GM23338 (cell line): ENCODE measurements at regions not wholly inside any gene's neighbourhood (a gene's known extent, or its start where the extent isn't known, plus 50 kb on each side); places are given as distances from the start of the nearest gene placed in this dataset.
"Not testable (repeated sequence)": the region's sequence is repeated elsewhere in the genome, so short reads cannot be mapped to it uniquely, and the experiment has no call there.

Experiments
- ATAC-seq: fragments of 200-7000 bp; cut with Tn5 transposase; 3 replicates; pipeline ENCODE4 v1.9.1; 2020
- DNase-seq: peaks from one replicate; pipeline ENCODE4 v3.0.0-alpha.2; 2015; ENCODE audit warnings: low spot score
- H2AFZ ChIP-seq: fragments of 200-600 bp; sonication (generic); 2 replicates; pipeline ENCODE4 v1.8.0; 2016; ENCODE audit warnings: antibody characterized with exemption, mild to moderate bottlenecking, moderate library complexity
- H3F3A ChIP-seq: fragments of 200-600 bp; sonication (generic); replicated peaks from 2 replicates; pipeline ENCODE4 v1.8.0; 2017; ENCODE audit warnings: antibody characterized with exemption, mixed run types, low read depth
- H3K27ac ChIP-seq: fragments of 200-600 bp; sonication (generic); 2 replicates; pipeline ENCODE4 v1.6.1; 2016; ENCODE audit warnings: low read depth
- H3K27me3 ChIP-seq: fragments of 200-600 bp; sonication (generic); 2 replicates; pipeline ENCODE4 v1.8.0; 2016; ENCODE audit warnings: mild to moderate bottlenecking, mixed run types, moderate library complexity; ENCODE audit not compliant: insufficient read depth
- H3K36me3 ChIP-seq: fragments of 200-600 bp; sonication (generic); 2 replicates; pipeline ENCODE4 v1.8.0; 2016; ENCODE audit warnings: mild to moderate bottlenecking; ENCODE audit not compliant: insufficient read depth
- H3K4me1 ChIP-seq: fragments of 200-600 bp; sonication (generic); 2 replicates; pipeline ENCODE4 v1.8.0; 2016; ENCODE audit warnings: mild to moderate bottlenecking, moderate library complexity; ENCODE audit not compliant: insufficient read depth
- H3K4me2 ChIP-seq: fragments of 200-600 bp; sonication (generic); 2 replicates; pipeline ENCODE4 v1.7.1; 2017; ENCODE audit warnings: mixed run types
- H3K4me3 ChIP-seq: fragments of 200-600 bp; sonication (generic); 2 replicates; pipeline ENCODE4 v1.6.1; 2016; ENCODE audit warnings: mixed run types
- H3K79me2 ChIP-seq: fragments of 200-600 bp; sonication (generic); replicated peaks from 2 replicates; pipeline ENCODE4 v1.8.0; 2017; ENCODE audit warnings: mild to moderate bottlenecking; ENCODE audit not compliant: insufficient read depth
- H3K9me2 ChIP-seq: fragments of 200-600 bp; sonication (generic); 2 replicates; pipeline ENCODE4 v1.8.0; 2017; ENCODE audit not compliant: insufficient read depth
- H4K20me1 ChIP-seq: fragments of 200-600 bp; sonication (generic); replicated peaks from 2 replicates; pipeline ENCODE4 v1.8.0; 2017; ENCODE audit warnings: mild to moderate bottlenecking; ENCODE audit not compliant: insufficient read depth
- H3K27ac Mint-ChIP-seq: 2 replicates; pipeline ENCODE4 v1.8.0; 2020; ENCODE audit warnings: inconsistent platforms, mild to moderate bottlenecking, moderate library complexity, mixed read lengths
- H3K27me3 Mint-ChIP-seq: 3 replicates; pipeline ENCODE4 v1.8.0; 2022; ENCODE audit warnings: low read depth, mild to moderate bottlenecking, moderate library complexity, mixed read lengths, inconsistent platforms; ENCODE audit not compliant: insufficient read depth, poor library complexity
- H3K36me3 Mint-ChIP-seq: 3 replicates; pipeline ENCODE4 v1.8.0; 2021; ENCODE audit warnings: low read depth, mild to moderate bottlenecking, inconsistent platforms, moderate library complexity, mixed read lengths
- H3K4me1 Mint-ChIP-seq: 3 replicates; pipeline ENCODE4 v1.8.0; 2020; ENCODE audit warnings: mild to moderate bottlenecking, inconsistent platforms, mixed read lengths
- H3K4me3 Mint-ChIP-seq: 3 replicates; pipeline ENCODE4 v1.8.0; 2021; ENCODE audit warnings: moderate library complexity, mild to moderate bottlenecking, inconsistent platforms, mixed read lengths
- H3K9me3 Mint-ChIP-seq: 3 replicates; pipeline ENCODE4 v1.8.0; 2020; ENCODE audit warnings: moderate library complexity, mild to moderate bottlenecking, inconsistent platforms, mixed read lengths
- CREB1 ChIP-seq: fragments of 250-450 bp; sonication (Bioruptor Pico); IDR thresholded peaks from 2 replicates; pipeline ENCODE4 v1.5.0; 2020; ENCODE audit warnings: low read depth, mild to moderate bottlenecking, moderate library complexity
- ETS1 ChIP-seq: IDR thresholded peaks from 2 replicates; pipeline ENCODE4 v1.6.1; 2016; ENCODE audit warnings: antibody characterized with exemption
- EZH2 ChIP-seq: fragments of 200-600 bp; sonication (generic); IDR thresholded peaks from one replicate; pipeline ENCODE4 v1.8.0; 2017; ENCODE audit warnings: antibody characterized with exemption, mild to moderate bottlenecking, low read depth; ENCODE audit not compliant: unreplicated experiment
- JUNB ChIP-seq: IDR thresholded peaks from one replicate; pipeline ENCODE4 v1.6.1; 2016; ENCODE audit warnings: antibody characterized with exemption; ENCODE audit not compliant: unreplicated experiment
- POLR2AphosphoS5 ChIP-seq: IDR thresholded peaks from 2 replicates; pipeline ENCODE4 v1.6.1; 2016; ENCODE audit warnings: antibody characterized with exemption, low read depth
- STAT1 ChIP-seq: IDR thresholded peaks from one replicate; pipeline ENCODE4 v1.6.1; 2016; ENCODE audit warnings: antibody characterized with exemption; ENCODE audit not compliant: unreplicated experiment
- ZNF114 ChIP-seq: fragments of 250-450 bp; sonication (Bioruptor Pico); IDR thresholded peaks from 2 replicates; pipeline ENCODE4 v1.5.0; 2020; ENCODE audit warnings: mild to moderate bottlenecking, moderate library complexity
- ZNF331 ChIP-seq: fragments of 250-450 bp; sonication (Bioruptor Pico); IDR thresholded peaks from 2 replicates; pipeline ENCODE4 v1.5.0; 2020; ENCODE audit warnings: low read depth, mild to moderate bottlenecking, moderate library complexity
- ZNF462 ChIP-seq: fragments of 250-450 bp; sonication (Bioruptor Pico); IDR thresholded peaks from 2 replicates; pipeline ENCODE4 v1.5.0; 2020; ENCODE audit warnings: mild to moderate bottlenecking, moderate library complexity

- TF ChIP-seq ZNF462 (CRISPR knock-in tag), result no peak
- TF ChIP-seq ETS1, result no peak
- no peak for TF ChIP-seq JUNB
- no peak for TF ChIP-seq STAT1
- TF ChIP-seq POLR2AphosphoS5, result no peak
- no peak for TF ChIP-seq EZH2
- TF ChIP-seq ZNF114 (CRISPR knock-in tag), result no peak
- TF ChIP-seq CREB1 (CRISPR knock-in tag), result no peak
- no peak for TF ChIP-seq ZNF331 (CRISPR knock-in tag)
These were observed 291.0 kb upstream of the CDH19 start (continued) for GRCh38 chr18:66894851-66895250.

GRCh38 chr18:66892388-66892787, 288.5 kb upstream of the CDH19 start:
- not testable (repeated sequence) for H3K9me3 Mint-ChIP-seq, H3F3A ChIP-seq, H4K20me1 ChIP-seq, H3K27me3 Mint-ChIP-seq, H3K36me3 ChIP-seq, H3K4me1 ChIP-seq, H3K4me3 ChIP-seq, H3K4me2 ChIP-seq, H3K36me3 Mint-ChIP-seq, H3K27me3 ChIP-seq, ATAC-seq, H2AFZ ChIP-seq, H3K27ac ChIP-seq, H3K79me2 ChIP-seq, DNase-seq, H3K27ac Mint-ChIP-seq, H3K4me3 Mint-ChIP-seq
- peaks cover 18% of the 10 kb centered on the region for H3K9me2 ChIP-seq
- H3K4me1 Mint-ChIP-seq, result peaks cover 15% of the 10 kb centered on the region
